Breast epithelium (tissue), 3 donors: ENCODE measurements at regions not wholly inside any gene's neighbourhood (a gene's known extent, or its start where the extent isn't known, plus 50 kb on each side); places are given as distances from the start of the nearest gene placed in this dataset.

Experiments
- POLR2A ChIP-seq: fragments of 450-650 bp; IDR thresholded peaks from one replicate; pipeline ENCODE4 v1.6.1; 2016; ENCODE audit warnings: antibody characterized with exemption, mild to moderate bottlenecking, moderate library complexity
- TF ChIP-seq, protein P1 (sequence below), 3 donors: fragments of 450-650 bp; IDR thresholded peaks; one replicate each; pipeline ENCODE4 v1.5.1; 2016 to 2017; ENCODE audit warnings: antibody characterized with exemption in 3 of 3, mild to moderate bottlenecking in 3 of 3, moderate library complexity in 3 of 3

DNA sequence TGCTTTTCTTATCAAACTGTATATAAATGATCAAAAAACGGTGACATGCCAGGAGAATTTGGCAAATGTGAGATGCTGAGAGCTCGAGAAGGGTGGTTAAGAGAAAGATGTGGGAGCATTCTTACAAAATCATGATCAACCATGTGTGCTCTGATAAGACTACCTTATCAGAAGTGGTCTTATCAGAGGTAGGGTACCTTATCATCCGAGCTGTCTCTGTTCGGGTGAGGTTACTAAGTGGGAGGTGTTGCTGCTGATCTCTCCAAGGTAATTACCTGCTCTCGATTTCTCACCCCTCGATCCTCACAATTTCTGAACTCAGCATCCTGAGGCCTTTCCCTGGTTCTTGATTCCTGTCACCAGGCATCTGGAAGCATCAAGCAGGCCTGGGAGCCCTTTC lies 813.0 kb upstream of the ID2 start:
- TF ChIP-seq, protein P1, sequence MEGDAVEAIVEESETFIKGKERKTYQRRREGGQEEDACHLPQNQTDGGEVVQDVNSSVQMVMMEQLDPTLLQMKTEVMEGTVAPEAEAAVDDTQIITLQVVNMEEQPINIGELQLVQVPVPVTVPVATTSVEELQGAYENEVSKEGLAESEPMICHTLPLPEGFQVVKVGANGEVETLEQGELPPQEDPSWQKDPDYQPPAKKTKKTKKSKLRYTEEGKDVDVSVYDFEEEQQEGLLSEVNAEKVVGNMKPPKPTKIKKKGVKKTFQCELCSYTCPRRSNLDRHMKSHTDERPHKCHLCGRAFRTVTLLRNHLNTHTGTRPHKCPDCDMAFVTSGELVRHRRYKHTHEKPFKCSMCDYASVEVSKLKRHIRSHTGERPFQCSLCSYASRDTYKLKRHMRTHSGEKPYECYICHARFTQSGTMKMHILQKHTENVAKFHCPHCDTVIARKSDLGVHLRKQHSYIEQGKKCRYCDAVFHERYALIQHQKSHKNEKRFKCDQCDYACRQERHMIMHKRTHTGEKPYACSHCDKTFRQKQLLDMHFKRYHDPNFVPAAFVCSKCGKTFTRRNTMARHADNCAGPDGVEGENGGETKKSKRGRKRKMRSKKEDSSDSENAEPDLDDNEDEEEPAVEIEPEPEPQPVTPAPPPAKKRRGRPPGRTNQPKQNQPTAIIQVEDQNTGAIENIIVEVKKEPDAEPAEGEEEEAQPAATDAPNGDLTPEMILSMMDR (IDR thresholded peaks at IDR 0.05), result no peak
- TF ChIP-seq POLR2A, result no peak
